HCT116 (cell line): ENCODE measurements at regions not wholly inside any gene's neighbourhood (a gene's known extent, or its start where the extent isn't known, plus 50 kb on each side); places are given as distances from the start of the nearest gene placed in this dataset.

ENCODE experiments used
- ATAC-seq: fragments of 200-7000 bp; cut with Tn5 transposase; 2 replicates; pipeline ENCODE4 v1.9.1; 2020; ENCODE audit warnings: mild to moderate bottlenecking, moderate library complexity
- BruUV-seq: library from RNA; stranded (reverse); fragments of 400-500 nt; replicated peaks from 2 replicates; lab custom pipeline; 2021; lab: Mats Ljungman, UMichigan
- CTCF ChIA-PET: fragments of 300-600 bp; sonication (Branson Sonifier 250); formaldehyde crosslinking; loops from one replicate; lab custom pipeline; 2021; ENCODE audit warnings: antibody characterized with exemption; lab: Charles Lee
- POLR2A ChIA-PET: fragments of 300-600, 350-600 bp; sonication (Branson Sonifier 250); formaldehyde crosslinking; loops from one replicate; lab custom pipeline; 2021; ENCODE audit warnings: antibody characterized with exemption; lab: Charles Lee
- RAD21 ChIA-PET, 2 experiments: fragments of 300-600 bp; sonication (Branson Sonifier 250); formaldehyde crosslinking; loops; one replicate each; lab custom pipeline; 2023; ENCODE audit warnings: low total read pairs in 2 of 2; ENCODE audit not compliant: uncharacterized antibody in 2 of 2, unreplicated experiment in 2 of 2, low non-redundant PET in 1 of 2; lab: Charles Lee
- DNase-seq: peaks from one replicate; pipeline ENCODE4 v3.0.0-alpha.2; 2010; ENCODE audit warnings: low read depth, low spot score
- H2AFZ ChIP-seq: fragments of 200-600 bp; shearing (Covaris generic), sonication (generic); 2 replicates; pipeline ENCODE4 v1.6.1; 2017; ENCODE audit warnings: low read depth, mixed run types, mixed read lengths, antibody characterized with exemption, low read length; ENCODE audit not compliant: poor library complexity, severe bottlenecking
- H3K27ac ChIP-seq: 2 replicates; pipeline ENCODE4 v1.5.1; 2012; ENCODE audit warnings: low read depth, low read length
- H3K27me3 ChIP-seq: fragments of 200-600 bp; sonication (generic); 2 replicates; pipeline ENCODE4 v1.6.1; 2016; ENCODE audit warnings: mixed run types, low read length, mixed read lengths; ENCODE audit not compliant: insufficient read depth
- H3K36me3 ChIP-seq, 2 experiments: fragments of 200-500 bp in 1 of 2; fragments of 200-600 bp in 1 of 2; sonication (Bioruptor generic) in 1 of 2; sonication (generic) in 1 of 2; 2 replicates each; pipeline versions ENCODE4 v1.5.1 to v1.6.1; 2014 to 2016; ENCODE audit warnings: low read length in 2 of 2, inconsistent platforms in 1 of 2, mixed read lengths in 1 of 2, mixed run types in 1 of 2; ENCODE audit not compliant: insufficient read depth in 2 of 2, control insufficient read depth in 1 of 2
- H3K4me1 ChIP-seq, 2 experiments: fragments of 200-600 bp in 1 of 2; sonication (generic) in 1 of 2; 2 replicates each; pipeline versions ENCODE4 v1.5.1 to v1.6.1; 2012 to 2017; ENCODE audit warnings: low read length in 2 of 2, inconsistent platforms in 1 of 2, mild to moderate bottlenecking in 1 of 2, mixed read lengths in 1 of 2, mixed run types in 1 of 2, moderate library complexity in 1 of 2; ENCODE audit not compliant: insufficient read depth in 2 of 2, control insufficient read depth in 1 of 2
- H3K4me2 ChIP-seq: fragments of 200-600 bp; sonication (generic); 2 replicates; pipeline ENCODE4 v1.6.1; 2017; ENCODE audit warnings: mixed run types, low read length, mixed read lengths
- H3K4me3 ChIP-seq, 2 experiments: fragments of 200-600 bp in 1 of 2; sonication (generic) in 1 of 2; replicated peaks in 1 of 2; 2 replicates each; pipeline ENCODE4 v1.5.1; 2011 to 2016; ENCODE audit warnings: low read length in 2 of 2, control low read depth in 1 of 2, low read depth in 1 of 2, mild to moderate bottlenecking in 1 of 2, mixed read lengths in 1 of 2, mixed run types in 1 of 2
- H3K79me2 ChIP-seq: fragments of 200-600 bp; sonication (generic); 2 replicates; pipeline ENCODE4 v1.6.1; 2017; ENCODE audit warnings: mild to moderate bottlenecking, mixed run types, low read length, moderate library complexity, mixed read lengths; ENCODE audit not compliant: insufficient read depth
- H3K9ac ChIP-seq: fragments of 200-600 bp; sonication (generic); 2 replicates; pipeline ENCODE4 v1.6.1; 2016; ENCODE audit warnings: low read length, mixed read lengths
- H3K9me2 ChIP-seq: fragments of 200-600 bp; sonication (generic), shearing (Covaris generic); 2 replicates; pipeline ENCODE4 v1.6.1; 2017; ENCODE audit warnings: mixed run types, mild to moderate bottlenecking, moderate library complexity; ENCODE audit not compliant: insufficient read depth
- H3K9me3 ChIP-seq, 2 experiments: fragments of 200-500 bp in 1 of 2; fragments of 200-600 bp in 1 of 2; sonication (Bioruptor generic) in 1 of 2; sonication (generic) in 1 of 2; 2 replicates each; pipeline ENCODE4 v1.6.1; 2014 to 2017; ENCODE audit warnings: low read length in 2 of 2, mixed read lengths in 2 of 2, inconsistent platforms in 1 of 2, low read depth in 1 of 2, mild to moderate bottlenecking in 1 of 2, mixed run types in 1 of 2, moderate library complexity in 1 of 2; ENCODE audit not compliant: control insufficient read depth in 1 of 2, insufficient read depth in 1 of 2
- H4K20me1 ChIP-seq: fragments of 200-600 bp; sonication (generic), shearing (Covaris generic); 2 replicates; pipeline ENCODE4 v1.6.1; 2017; ENCODE audit warnings: mixed run types, mild to moderate bottlenecking, moderate library complexity; ENCODE audit not compliant: insufficient read depth
- CBX3 ChIP-seq: IDR thresholded peaks from 2 replicates; pipeline ENCODE4 v1.6.1; 2012; ENCODE audit warnings: low read depth
- CEBPB ChIP-seq: IDR thresholded peaks from 2 replicates; pipeline ENCODE4 v1.6.1; 2012; ENCODE audit warnings: low read depth
- ELF1 ChIP-seq: IDR thresholded peaks from 2 replicates; pipeline ENCODE4 v1.6.1; 2012; ENCODE audit warnings: low read depth, borderline replicate concordance
- EZH2 ChIP-seq: fragments of 200-600 bp; sonication (generic); IDR thresholded peaks from 2 replicates; pipeline ENCODE4 v1.6.1; 2017; ENCODE audit warnings: antibody characterized with exemption, mixed run types
- EZH2phosphoT487 ChIP-seq: fragments of 200-600 bp; IDR thresholded peaks from 2 replicates; pipeline ENCODE4 v1.6.1; 2018; ENCODE audit warnings: antibody characterized with exemption, borderline replicate concordance
- JUND ChIP-seq: IDR thresholded peaks from 2 replicates; pipeline ENCODE4 v1.6.1; 2012
- POLR2A ChIP-seq: IDR thresholded peaks from 2 replicates; pipeline ENCODE4 v1.7.0; 2011; ENCODE audit warnings: borderline replicate concordance; ENCODE audit not compliant: insufficient read depth, insufficient read length; ENCODE audit errors: extremely low read depth
- RAD21 ChIP-seq: IDR thresholded peaks from 2 replicates; pipeline ENCODE4 v1.6.1; 2012; ENCODE audit warnings: low read depth, mild to moderate bottlenecking
- SIN3A ChIP-seq: IDR thresholded peaks from 2 replicates; pipeline ENCODE4 v1.6.1; 2012; ENCODE audit warnings: low read depth
- TCF7L2 ChIP-seq: IDR thresholded peaks from 2 replicates; pipeline ENCODE4 v1.7.0; 2011; ENCODE audit warnings: borderline replicate concordance, inconsistent platforms; ENCODE audit not compliant: insufficient read depth, insufficient read length; ENCODE audit errors: extremely low read depth
- YY1 ChIP-seq: IDR thresholded peaks from 2 replicates; pipeline ENCODE4 v1.6.1; 2011; ENCODE audit warnings: low read length, low read depth, moderate library complexity, mild to moderate bottlenecking; ENCODE audit not compliant: insufficient replicate concordance; ENCODE audit errors: extremely low read depth
- ZBTB33 ChIP-seq: IDR thresholded peaks from 2 replicates; pipeline ENCODE4 v1.6.1; 2011; ENCODE audit warnings: mild to moderate bottlenecking, low read length, moderate library complexity; ENCODE audit not compliant: insufficient replicate concordance; ENCODE audit errors: extremely low read depth
- ZNF274 ChIP-seq: fragments of 200-500 bp; sonication (Bioruptor generic); IDR thresholded peaks from 2 replicates; pipeline ENCODE4 v1.6.1; 2014; ENCODE audit warnings: mild to moderate bottlenecking, low read depth, low read length, inconsistent platforms
- intact Hi-C: fragments of 100-400 bp; cut with micrococcal nuclease; formaldehyde crosslinking; loops from 2 replicates; pipeline ENCODE4 v1.10.0; 2022
- TF ChIP-seq, protein P1 (sequence below): IDR thresholded peaks from 2 replicates; pipeline ENCODE4 v1.6.1; 2012
- TF ChIP-seq, protein P2 (sequence below): IDR thresholded peaks from 2 replicates; pipeline ENCODE4 v1.6.1; 2012

DNA sequence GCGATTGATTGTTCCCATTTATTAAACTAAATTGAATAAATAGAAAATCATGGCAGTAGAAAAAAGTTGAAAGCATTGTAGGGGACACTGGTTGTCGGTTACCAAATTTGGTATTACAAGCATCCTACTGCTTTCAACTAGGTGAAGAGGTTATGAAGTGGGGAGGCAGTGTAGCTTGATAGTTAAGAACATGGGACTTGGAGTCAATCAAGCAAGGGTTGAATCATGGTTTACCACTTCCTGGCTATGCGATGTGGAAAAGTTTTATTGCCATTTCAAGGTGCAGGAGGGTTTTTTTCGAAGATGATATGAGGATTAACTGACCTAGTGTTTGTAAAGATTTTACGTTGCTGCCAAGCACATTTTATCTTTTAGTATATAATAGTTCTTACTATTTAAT, 318.2 kb upstream of the KCNH8 start:
- ChIA-PET CTCF (no interaction called here), POLR2A (no interaction called here), RAD21 (no interaction called here)
- TF ChIP-seq CEBPB (no peak), RAD21 (no peak), ZNF274 (no peak), EZH2phosphoT487 (no peak), POLR2A (no peak), EZH2 (no peak), CBX3 (no peak), SIN3A (no peak), TCF7L2 (no peak), JUND (no peak), ZBTB33 (no peak), YY1 (no peak), ELF1 (no peak)
- TF ChIP-seq, protein P1, sequence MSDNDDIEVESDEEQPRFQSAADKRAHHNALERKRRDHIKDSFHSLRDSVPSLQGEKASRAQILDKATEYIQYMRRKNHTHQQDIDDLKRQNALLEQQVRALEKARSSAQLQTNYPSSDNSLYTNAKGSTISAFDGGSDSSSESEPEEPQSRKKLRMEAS: no peak
- TF ChIP-seq, protein P2, sequence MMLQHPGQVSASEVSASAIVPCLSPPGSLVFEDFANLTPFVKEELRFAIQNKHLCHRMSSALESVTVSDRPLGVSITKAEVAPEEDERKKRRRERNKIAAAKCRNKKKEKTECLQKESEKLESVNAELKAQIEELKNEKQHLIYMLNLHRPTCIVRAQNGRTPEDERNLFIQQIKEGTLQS: no peak
- Histone ChIP-seq H3K4me1 (no peaks in the 10 kb centered on the region), H4K20me1 (no peaks in the 10 kb centered on the region), H2AFZ (no peak overlapping the region), H3K9me3 (no peaks in the 10 kb centered on the region), H3K79me2 (no peaks in the 10 kb centered on the region), H3K27ac (no peak overlapping the region), H3K36me3 (no peaks in the 10 kb centered on the region), H3K9me2 (no peaks in the 10 kb centered on the region), H3K4me3 (no peak overlapping the region), H3K27me3 (no peaks in the 10 kb centered on the region), H3K9ac (no peak overlapping the region), H3K4me2 (no peak overlapping the region)
- DNase-seq: no peak
- BruUV-seq: no TSS peak
- no peak for ATAC-seq
- intact Hi-C loops: no loop called here
